ENCODE measurements at regions not wholly inside any gene's neighbourhood (a gene's known extent, or its start where the extent isn't known, plus 50 kb on each side); places are given as distances from the start of the nearest gene placed in this dataset.

DNA sequence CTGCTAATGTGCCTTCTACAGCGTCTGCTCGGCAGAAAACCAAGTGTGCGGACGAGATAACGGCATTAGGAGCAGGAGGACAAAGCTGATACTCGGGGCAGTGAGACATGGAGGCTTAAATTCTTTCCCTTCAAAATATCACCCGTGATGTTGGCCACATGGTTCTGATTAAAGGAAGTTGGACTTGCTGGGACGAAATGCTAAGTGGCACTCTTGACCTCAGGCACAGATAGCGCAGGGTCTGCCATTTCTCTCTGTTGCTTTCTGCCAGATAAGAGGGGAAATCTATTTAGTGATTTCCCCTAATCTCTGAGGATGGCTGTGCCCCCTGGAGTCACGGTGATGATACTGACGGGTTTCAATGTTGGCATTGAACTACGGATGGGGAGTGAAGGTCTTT, 509.6 kb upstream of the EEF2KMT start:
- no peaks in the 10 kb centered on the region for H3K79me2 ChIP-seq (ENCODE audit: control insufficient read depth, insufficient read depth, low read length)
- H3K4me3 ChIP-seq (replicated peaks in 1 of 4; ENCODE audit: control extremely low read depth in 1 of 4, insufficient read depth in 1 of 4, low read depth in 3 of 4, low read length in 4 of 4) = no peak overlapping the region
- H3K4me2 ChIP-seq (ENCODE audit: extremely low read depth, insufficient read depth, low read length) = no peak overlapping the region
- no peaks in the 10 kb centered on the region for H3K36me3 ChIP-seq (ENCODE audit: control insufficient read depth, insufficient read depth, low read length)
- H3K27ac ChIP-seq (ENCODE audit: insufficient read depth, low read length) = no peak overlapping the region
- no peak overlapping the region for H2AFZ ChIP-seq (ENCODE audit: low read length)
- H4K20me1 ChIP-seq (ENCODE audit: control insufficient read depth, extremely low read depth, insufficient read depth, low read length) = no peaks in the 10 kb centered on the region
- H3K27me3 ChIP-seq (ENCODE audit: control insufficient read depth, insufficient read depth, low read length) = no peaks in the 10 kb centered on the region
- H3K9me3 ChIP-seq (ENCODE audit: control insufficient read depth, insufficient read depth, low read depth, low read length) = no peaks in the 10 kb centered on the region
- no peaks in the 10 kb centered on the region for H3K4me1 ChIP-seq (ENCODE audit: control insufficient read depth, extremely low read depth, insufficient read depth, low read length)
- H3K9ac ChIP-seq (ENCODE audit: insufficient read depth, low read length) = no peak overlapping the region
- no peak for DNase-seq (ENCODE audit: low read depth in 2 of 2)
- TF ChIP-seq, protein P1, sequence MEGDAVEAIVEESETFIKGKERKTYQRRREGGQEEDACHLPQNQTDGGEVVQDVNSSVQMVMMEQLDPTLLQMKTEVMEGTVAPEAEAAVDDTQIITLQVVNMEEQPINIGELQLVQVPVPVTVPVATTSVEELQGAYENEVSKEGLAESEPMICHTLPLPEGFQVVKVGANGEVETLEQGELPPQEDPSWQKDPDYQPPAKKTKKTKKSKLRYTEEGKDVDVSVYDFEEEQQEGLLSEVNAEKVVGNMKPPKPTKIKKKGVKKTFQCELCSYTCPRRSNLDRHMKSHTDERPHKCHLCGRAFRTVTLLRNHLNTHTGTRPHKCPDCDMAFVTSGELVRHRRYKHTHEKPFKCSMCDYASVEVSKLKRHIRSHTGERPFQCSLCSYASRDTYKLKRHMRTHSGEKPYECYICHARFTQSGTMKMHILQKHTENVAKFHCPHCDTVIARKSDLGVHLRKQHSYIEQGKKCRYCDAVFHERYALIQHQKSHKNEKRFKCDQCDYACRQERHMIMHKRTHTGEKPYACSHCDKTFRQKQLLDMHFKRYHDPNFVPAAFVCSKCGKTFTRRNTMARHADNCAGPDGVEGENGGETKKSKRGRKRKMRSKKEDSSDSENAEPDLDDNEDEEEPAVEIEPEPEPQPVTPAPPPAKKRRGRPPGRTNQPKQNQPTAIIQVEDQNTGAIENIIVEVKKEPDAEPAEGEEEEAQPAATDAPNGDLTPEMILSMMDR (conservative IDR thresholded peaks at IDR 0.05 in 1 of 2, IDR thresholded peaks at IDR 0.05 in 1 of 2; ENCODE audit: low read depth in 1 of 2, low read length in 2 of 2) = no peak
- no peak for TF ChIP-seq EZH2 (IDR thresholded peaks at IDR 0.05; ENCODE audit: low read length, missing control alignments)

DNA sequence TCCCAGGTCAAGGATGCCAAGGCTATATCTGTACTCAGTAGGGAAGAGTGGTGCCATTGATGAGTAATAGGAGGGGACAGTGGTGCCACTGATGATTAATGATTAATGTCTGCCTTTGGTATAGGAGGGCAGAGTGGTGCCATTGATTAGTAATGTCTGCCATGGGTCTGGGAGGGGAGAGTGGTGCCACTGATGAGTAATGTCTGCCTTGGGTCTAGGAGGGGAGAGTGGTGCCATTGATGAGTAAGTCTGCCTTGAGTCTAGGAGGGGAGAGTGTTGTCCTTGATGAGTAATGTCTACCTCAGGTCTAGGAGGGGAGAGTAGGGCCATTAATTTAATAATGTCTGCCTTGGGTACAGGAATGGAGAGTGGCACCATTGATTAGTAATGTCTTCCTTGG, 507.8 kb upstream of the EEF2KMT start:
- DNase-seq (ENCODE audit: low read depth in 2 of 2) = no peak
- no peak overlapping the region for H3K4me3 ChIP-seq (replicated peaks in 1 of 4; ENCODE audit: control extremely low read depth in 1 of 4, insufficient read depth in 1 of 4, low read depth in 3 of 4, low read length in 4 of 4)
- no peak overlapping the region for H2AFZ ChIP-seq (ENCODE audit: low read length)
- H3K4me1 ChIP-seq (ENCODE audit: control insufficient read depth, extremely low read depth, insufficient read depth, low read length) = no peaks in the 10 kb centered on the region
- no peaks in the 10 kb centered on the region for H3K27me3 ChIP-seq (ENCODE audit: control insufficient read depth, insufficient read depth, low read length)
- H4K20me1 ChIP-seq (ENCODE audit: control insufficient read depth, extremely low read depth, insufficient read depth, low read length) = no peaks in the 10 kb centered on the region
- H3K9ac ChIP-seq (ENCODE audit: insufficient read depth, low read length) = no peak overlapping the region
- H3K36me3 ChIP-seq (ENCODE audit: control insufficient read depth, insufficient read depth, low read length) = no peaks in the 10 kb centered on the region
- H3K79me2 ChIP-seq (ENCODE audit: control insufficient read depth, insufficient read depth, low read length) = no peaks in the 10 kb centered on the region
- H3K4me2 ChIP-seq (ENCODE audit: extremely low read depth, insufficient read depth, low read length) = no peak overlapping the region
- no peak overlapping the region for H3K27ac ChIP-seq (ENCODE audit: insufficient read depth, low read length)
- H3K9me3 ChIP-seq (ENCODE audit: control insufficient read depth, insufficient read depth, low read depth, low read length) = no peaks in the 10 kb centered on the region
- TF ChIP-seq, protein P1 (conservative IDR thresholded peaks at IDR 0.05 in 1 of 2, IDR thresholded peaks at IDR 0.05 in 1 of 2; ENCODE audit: low read depth in 1 of 2, low read length in 2 of 2) = no peak
- no peak for TF ChIP-seq EZH2 (IDR thresholded peaks at IDR 0.05; ENCODE audit: low read length, missing control alignments)

DNA sequence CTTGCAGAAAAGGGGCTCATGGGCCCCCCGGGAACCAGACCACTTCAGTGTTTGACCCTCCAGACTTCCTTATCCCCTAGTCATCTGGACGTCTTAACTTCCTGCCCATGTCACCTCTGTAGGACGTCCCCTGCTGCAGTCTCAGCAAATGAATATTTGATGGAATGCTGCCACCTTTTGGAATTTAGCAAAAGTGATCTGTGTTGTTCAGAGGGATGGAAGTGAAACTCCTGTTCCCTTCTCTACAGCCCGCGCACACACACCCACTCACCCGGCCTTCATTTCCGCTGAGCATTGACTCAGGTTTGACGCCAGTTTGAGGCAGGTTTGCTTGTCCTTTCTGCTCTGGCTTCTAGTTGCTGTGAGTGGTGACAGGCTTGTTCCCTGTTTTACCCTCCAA, 507.2 kb upstream of the EEF2KMT start:
- Histone ChIP-seq H3K4me1 (ENCODE audit: control insufficient read depth, extremely low read depth, insufficient read depth, low read length) (no peaks in the 10 kb centered on the region), H3K36me3 (ENCODE audit: control insufficient read depth, insufficient read depth, low read length) (no peaks in the 10 kb centered on the region), H3K79me2 (ENCODE audit: control insufficient read depth, insufficient read depth, low read length) (no peaks in the 10 kb centered on the region), H3K9me3 (ENCODE audit: control insufficient read depth, insufficient read depth, low read depth, low read length) (no peaks in the 10 kb centered on the region), H3K4me2 (ENCODE audit: extremely low read depth, insufficient read depth, low read length) (no peak overlapping the region), H3K27ac (ENCODE audit: insufficient read depth, low read length) (no peak overlapping the region), H3K9ac (ENCODE audit: insufficient read depth, low read length) (no peak overlapping the region), H3K27me3 (ENCODE audit: control insufficient read depth, insufficient read depth, low read length) (no peaks in the 10 kb centered on the region), H2AFZ (ENCODE audit: low read length) (no peak overlapping the region), H3K4me3 (replicated peaks in 1 of 4; ENCODE audit: control extremely low read depth in 1 of 4, insufficient read depth in 1 of 4, low read depth in 3 of 4, low read length in 4 of 4) (no peak overlapping the region), H4K20me1 (ENCODE audit: control insufficient read depth, extremely low read depth, insufficient read depth, low read length) (no peaks in the 10 kb centered on the region)
- TF ChIP-seq, protein P1 (conservative IDR thresholded peaks at IDR 0.05 in 1 of 2, IDR thresholded peaks at IDR 0.05 in 1 of 2; ENCODE audit: low read depth in 1 of 2, low read length in 2 of 2) = no peak
- no peak for TF ChIP-seq EZH2 (IDR thresholded peaks at IDR 0.05; ENCODE audit: low read length, missing control alignments)
- no peak for DNase-seq (ENCODE audit: low read depth in 2 of 2)

Measured in fibroblast of lung (primary cell).